Activated CD8-positive, alpha-beta memory T cell treated with anti-CD3 and anti-CD28 coated beads, Interleukin-2, amount 10 ng/mL, durations not matched to agents 7 days and 5 days (primary cell): ENCODE measurements at regions not wholly inside any gene's neighbourhood (a gene's known extent, or its start where the extent isn't known, plus 50 kb on each side); places are given as distances from the start of the nearest gene placed in this dataset.

Source experiments
- ATAC-seq: fragments of 150-1000 bp; cut with Tn5 transposase; one replicate; pipeline ENCODE4 v1.10.0; 2021; ENCODE audit warnings: moderate library complexity
- CTCF ChIA-PET: fragments of 350-600 bp; sonication (Branson Sonifier 250); formaldehyde crosslinking; loops from one replicate; lab custom pipeline; 2021; ENCODE audit warnings: antibody characterized with exemption; lab: Charles Lee
- DNase-seq: peaks from one replicate; pipeline ENCODE4 v3.0.0-alpha.2; 2020
- H3K27ac Mint-ChIP-seq: one replicate; pipeline ENCODE4 v1.8.0; 2021; ENCODE audit warnings: mild to moderate bottlenecking, mixed read lengths
- H3K27me3 Mint-ChIP-seq: one replicate; pipeline ENCODE4 v1.8.0; 2021; ENCODE audit warnings: mixed read lengths
- H3K36me3 Mint-ChIP-seq: one replicate; pipeline ENCODE4 v1.8.0; 2021; ENCODE audit warnings: mild to moderate bottlenecking, mixed read lengths
- H3K4me1 Mint-ChIP-seq: one replicate; pipeline ENCODE4 v1.8.0; 2021; ENCODE audit warnings: mixed read lengths
- H3K4me3 Mint-ChIP-seq: one replicate; pipeline ENCODE4 v1.8.0; 2021; ENCODE audit warnings: mild to moderate bottlenecking, moderate library complexity, mixed read lengths
- H3K9me3 Mint-ChIP-seq: one replicate; pipeline ENCODE4 v1.8.0; 2022; ENCODE audit warnings: low read depth, mixed read lengths

GRCh38 chr1:48164571-48164970, 57.9 kb upstream of the SLC5A9 start:
- no peaks in the 10 kb centered on the region for H3K4me1 Mint-ChIP-seq
- no peak for DNase-seq
- ATAC-seq, result no peak
- CTCF ChIA-PET, result no interaction called here
- no peak overlapping the region for H3K27ac Mint-ChIP-seq
- no peak overlapping the region for H3K4me3 Mint-ChIP-seq
- peaks cover 5% of the 10 kb centered on the region for H3K27me3 Mint-ChIP-seq
- H3K36me3 Mint-ChIP-seq, result no peaks in the 10 kb centered on the region
- no peaks in the 10 kb centered on the region for H3K9me3 Mint-ChIP-seq

- no peaks in the 10 kb centered on the region for H3K4me1 Mint-ChIP-seq
Measured at GRCh38 chr1:48160486-48161132, 61.9 kb upstream of the SLC5A9 start.

GRCh38 chr1:48139275-48139674, 83.2 kb upstream of the SLC5A9 start:
- Mint-ChIP-seq H3K27ac (no peak overlapping the region), H3K36me3 (no peaks in the 10 kb centered on the region), H3K9me3 (no peaks in the 10 kb centered on the region), H3K4me3 (no peak overlapping the region), H3K4me1 (no peaks in the 10 kb centered on the region), H3K27me3 (peaks cover 7% of the 10 kb centered on the region)
- no peak for ATAC-seq
- no peak for DNase-seq
- CTCF ChIA-PET, result no interaction called here

More at GRCh38 chr1:48160486-48161132, 61.9 kb upstream of the SLC5A9 start:
- Mint-ChIP-seq H3K9me3 (no peaks in the 10 kb centered on the region), H3K27me3 (peaks cover 5% of the 10 kb centered on the region), H3K4me3 (no peak overlapping the region), H3K27ac (no peak overlapping the region), H3K36me3 (no peaks in the 10 kb centered on the region)
- CTCF ChIA-PET, result no interaction called here
- ATAC-seq, result no peak
- no peak for DNase-seq

DNA sequence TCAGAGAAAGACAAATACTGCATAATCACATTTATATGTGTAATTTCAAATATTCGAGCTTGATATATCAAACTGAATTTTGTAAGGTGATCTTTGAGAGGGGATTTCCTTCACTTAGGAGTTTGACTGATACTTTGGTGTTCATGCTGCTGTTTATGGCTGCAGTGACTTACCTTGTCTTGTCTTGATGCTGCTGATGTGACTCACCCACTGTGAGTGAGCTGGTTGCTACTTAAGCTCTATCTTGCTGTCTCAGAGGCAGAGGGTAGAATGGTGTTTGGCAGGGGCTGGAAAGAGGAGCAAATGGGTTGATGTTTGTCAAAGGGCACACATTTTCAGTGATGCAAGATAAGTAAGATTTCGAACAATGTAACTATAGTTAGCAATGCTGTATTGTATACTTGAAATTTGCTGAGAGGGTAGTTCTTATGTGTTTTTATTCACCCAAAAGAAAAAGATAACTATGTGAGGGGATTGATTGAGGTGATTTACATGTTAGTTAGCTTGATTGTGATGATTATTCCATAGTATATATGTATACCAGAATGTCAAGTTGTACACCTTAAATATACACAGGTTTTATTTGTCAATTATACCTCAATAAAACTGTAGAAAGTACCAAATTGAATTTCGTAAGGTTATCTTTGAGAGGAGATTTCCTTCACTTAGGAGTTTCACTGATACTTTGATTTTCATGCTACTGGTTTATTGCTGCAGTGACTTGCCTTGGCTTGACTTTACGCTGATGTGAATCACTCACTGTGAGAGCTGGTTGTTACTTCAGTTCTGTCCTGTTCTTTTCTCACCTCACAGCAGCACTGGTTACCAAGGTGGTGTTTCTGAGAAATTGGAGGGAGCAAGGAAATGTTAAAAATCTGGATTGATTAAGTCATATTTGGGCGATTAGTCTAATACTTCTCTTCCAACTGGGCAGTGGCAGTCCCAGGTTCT, 94.5 kb upstream of the SLC5A9 start:
- no peaks in the 10 kb centered on the region for H3K4me1 Mint-ChIP-seq
- no peak overlapping the region for H3K4me3 Mint-ChIP-seq
- CTCF ChIA-PET, result no interaction called here
- H3K36me3 Mint-ChIP-seq, result no peaks in the 10 kb centered on the region
- H3K9me3 Mint-ChIP-seq, result no peaks in the 10 kb centered on the region
- DNase-seq, result no peak
- H3K27me3 Mint-ChIP-seq, result peaks cover 13% of the 10 kb centered on the region
- H3K27ac Mint-ChIP-seq, result no peak overlapping the region
- ATAC-seq, result no peak

DNA sequence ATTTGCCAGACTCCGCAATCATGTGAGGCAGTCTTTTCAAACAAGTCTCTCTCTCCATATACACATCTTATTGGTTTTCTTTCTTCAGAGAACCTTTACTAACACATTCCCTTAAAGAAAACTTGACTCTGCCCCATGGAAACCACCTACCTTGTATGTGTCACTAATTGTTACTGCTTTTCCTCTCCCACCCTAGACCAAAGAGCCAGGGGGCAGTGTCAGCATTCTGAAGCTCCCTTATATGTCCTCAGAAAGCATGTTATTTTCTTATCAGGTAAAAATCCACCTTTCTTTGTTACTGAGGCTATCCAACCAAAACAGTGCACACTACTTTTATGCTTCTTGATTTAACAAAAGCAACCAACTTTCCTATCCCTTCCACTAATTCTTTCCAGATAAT, 98.9 kb upstream of the SLC5A9 start:
- no peaks in the 10 kb centered on the region for H3K4me1 Mint-ChIP-seq
- ATAC-seq (no peak), DNase-seq (no peak)
- no peak overlapping the region for H3K27ac Mint-ChIP-seq
- H3K27me3 Mint-ChIP-seq, result peaks cover 25% of the 10 kb centered on the region
- CTCF ChIA-PET, result no interaction called here
- no peak overlapping the region for H3K4me3 Mint-ChIP-seq
- H3K36me3 Mint-ChIP-seq, result no peaks in the 10 kb centered on the region
- H3K9me3 Mint-ChIP-seq, result no peaks in the 10 kb centered on the region

- DNase-seq (no peak), ATAC-seq (no peak)
- no peak overlapping the region for H3K27ac Mint-ChIP-seq
- H3K27me3 Mint-ChIP-seq, result peaks cover 25% of the 10 kb centered on the region
- CTCF ChIA-PET, result no interaction called here
- H3K4me1 Mint-ChIP-seq, result no peaks in the 10 kb centered on the region
- no peak overlapping the region for H3K4me3 Mint-ChIP-seq
- no peaks in the 10 kb centered on the region for H3K36me3 Mint-ChIP-seq
- no peaks in the 10 kb centered on the region for H3K9me3 Mint-ChIP-seq
Measured at GRCh38 chr1:48121955-48122354, 100.6 kb upstream of the SLC5A9 start.

GRCh38 chr1:48120621-48121020, 101.9 kb upstream of the SLC5A9 start:
- no peak for DNase-seq
- Mint-ChIP-seq H3K27me3 (peaks cover 28% of the 10 kb centered on the region), H3K4me1 (no peaks in the 10 kb centered on the region), H3K27ac (no peak overlapping the region), H3K4me3 (no peak overlapping the region), H3K9me3 (no peaks in the 10 kb centered on the region), H3K36me3 (no peaks in the 10 kb centered on the region)
- CTCF ChIA-PET, result no interaction called here
- no peak for ATAC-seq

GRCh38 chr1:48115835-48116234, 106.7 kb upstream of the SLC5A9 start:
- Mint-ChIP-seq H3K27ac (no peak overlapping the region), H3K4me1 (no peaks in the 10 kb centered on the region)

GRCh38 chr1:48114596-48115382, 107.7 kb upstream of the SLC5A9 start:
- no peaks in the 10 kb centered on the region for H3K9me3 Mint-ChIP-seq
- H3K4me1 Mint-ChIP-seq, result no peaks in the 10 kb centered on the region
- DNase-seq (no peak), ATAC-seq (no peak)
- H3K36me3 Mint-ChIP-seq, result no peaks in the 10 kb centered on the region
- H3K4me3 Mint-ChIP-seq, result no peak overlapping the region
- H3K27ac Mint-ChIP-seq, result no peak overlapping the region
- H3K27me3 Mint-ChIP-seq, result peaks cover 17% of the 10 kb centered on the region
- CTCF ChIA-PET, result no interaction called here

More at GRCh38 chr1:48115835-48116234, 106.7 kb upstream of the SLC5A9 start:
- H3K4me3 Mint-ChIP-seq, result no peak overlapping the region
- CTCF ChIA-PET, result no interaction called here
- no peaks in the 10 kb centered on the region for H3K36me3 Mint-ChIP-seq
- no peaks in the 10 kb centered on the region for H3K9me3 Mint-ChIP-seq
- DNase-seq, result no peak
- peaks cover 13% of the 10 kb centered on the region for H3K27me3 Mint-ChIP-seq
- no peak for ATAC-seq

- CTCF ChIA-PET, result interaction anchor here (1.3 to 2.3 kb wide), 4 partner anchors 16 to 96 kb away, joined by 3 to 18 read pairs (median 6); no protein-coding TSS in a partner anchor
- H3K27ac Mint-ChIP-seq, result no peak overlapping the region
- DNase-seq (no peak), ATAC-seq (no peak)
- no peaks in the 10 kb centered on the region for H3K36me3 Mint-ChIP-seq
- no peak overlapping the region for H3K4me3 Mint-ChIP-seq
- H3K9me3 Mint-ChIP-seq, result no peaks in the 10 kb centered on the region
- H3K4me1 Mint-ChIP-seq, result peaks cover 3% of the 10 kb centered on the region
- peaks cover 8% of the 10 kb centered on the region for H3K27me3 Mint-ChIP-seq
Measured at GRCh38 chr1:48109390-48110013, 112.3 kb upstream of the TRABD2B start.

DNA sequence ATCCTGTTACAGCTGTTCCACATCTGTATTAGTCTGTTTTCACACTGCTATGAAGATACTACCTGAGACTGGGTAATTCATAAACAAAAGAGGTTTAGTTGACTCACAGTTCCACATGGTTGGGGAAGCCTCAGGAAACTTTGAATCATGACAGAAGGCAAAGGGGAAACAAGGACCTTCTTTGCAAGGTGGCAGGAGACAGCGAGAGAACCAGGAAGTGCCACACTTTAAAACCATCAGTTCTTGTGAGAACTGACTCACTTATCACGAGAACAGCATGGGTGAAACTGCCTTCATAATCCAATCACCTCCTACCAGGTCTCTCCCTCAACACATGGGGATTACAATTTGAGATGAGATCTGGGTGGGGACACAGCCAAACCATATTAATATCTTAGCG, 110.3 kb upstream of the TRABD2B start:
- DNase-seq, result no peak
- CTCF ChIA-PET, result interaction anchor here (0.6 kb wide), 1 partner anchor 128 kb away, joined by 3 read pairs; no protein-coding TSS in a partner anchor
- Mint-ChIP-seq H3K4me3 (no peak overlapping the region), H3K27me3 (peaks cover 5% of the 10 kb centered on the region), H3K9me3 (no peaks in the 10 kb centered on the region), H3K4me1 (peaks cover 3% of the 10 kb centered on the region), H3K27ac (no peak overlapping the region), H3K36me3 (no peaks in the 10 kb centered on the region)
- no peak for ATAC-seq

DNA sequence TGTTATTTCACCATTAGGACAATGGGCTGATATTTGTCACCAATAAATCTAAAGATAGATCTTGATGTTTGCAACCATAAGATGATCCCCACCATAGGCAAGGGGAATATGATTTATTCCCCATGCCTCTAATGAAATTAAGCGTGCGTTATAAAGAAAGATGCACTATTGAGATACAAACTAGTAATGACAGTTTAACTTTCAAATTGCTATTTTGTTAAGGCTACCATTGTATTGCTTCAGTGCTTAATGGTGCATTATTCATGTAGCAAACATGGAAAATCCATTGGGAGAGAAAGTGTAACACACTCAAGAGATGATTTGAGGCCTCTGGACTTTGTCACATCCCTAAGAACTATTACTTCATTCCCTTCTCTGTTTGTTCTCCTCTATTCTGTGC, 108.9 kb upstream of the TRABD2B start:
- Mint-ChIP-seq H3K4me1 (peaks cover 3% of the 10 kb centered on the region), H3K9me3 (no peaks in the 10 kb centered on the region), H3K36me3 (no peaks in the 10 kb centered on the region), H3K27ac (no peak overlapping the region), H3K4me3 (no peak overlapping the region), H3K27me3 (peaks cover 5% of the 10 kb centered on the region)
- no peak for ATAC-seq
- no peak for DNase-seq
- CTCF ChIA-PET, result interaction anchor here (0.7 to 2.1 kb wide), 3 partner anchors 13 to 97 kb away, joined by 3 to 6 read pairs (median 5); no protein-coding TSS in a partner anchor

DNA sequence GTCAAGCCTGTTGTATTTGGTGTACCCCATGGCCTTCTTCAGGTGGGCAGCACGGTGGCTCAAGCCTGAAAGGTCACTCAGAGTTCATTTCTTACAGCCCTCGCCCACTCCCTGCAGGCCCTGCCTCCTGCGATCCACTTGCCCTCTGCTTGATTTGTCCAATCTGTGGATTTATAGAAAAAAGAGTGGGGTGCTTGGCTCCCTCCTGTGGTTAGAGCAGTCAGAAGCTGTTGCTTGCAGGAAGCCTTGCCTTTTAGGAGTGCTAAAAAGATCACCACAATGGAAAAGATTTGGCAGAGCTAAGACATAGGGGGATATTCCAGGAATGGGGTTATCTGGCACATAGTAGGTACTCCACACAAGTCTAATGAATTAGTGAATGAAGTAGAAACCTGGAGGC, 108.0 kb upstream of the TRABD2B start:
- Mint-ChIP-seq H3K27ac (no peak overlapping the region), H3K4me3 (no peak overlapping the region), H3K36me3 (no peaks in the 10 kb centered on the region), H3K27me3 (peaks cover 5% of the 10 kb centered on the region), H3K4me1 (peaks cover 3% of the 10 kb centered on the region), H3K9me3 (no peaks in the 10 kb centered on the region)
- DNase-seq (no peak), ATAC-seq (no peak)
- CTCF ChIA-PET, result interaction anchor here (1.5 to 2.1 kb wide), 2 partner anchors 12 to 98 kb away, joined by 5 to 6 read pairs; no protein-coding TSS in a partner anchor
